Smooth muscle cell (in vitro differentiated cells): ENCODE measurements at regions not wholly inside any gene's neighbourhood (a gene's known extent, or its start where the extent isn't known, plus 50 kb on each side); places are given as distances from the start of the nearest gene placed in this dataset.
A peak's percentile ranks its signal among the peaks of the same experiment; 100 is the strongest.

Experiments used
- DNase-seq: peaks from one replicate; lab custom pipeline; 2025; ENCODE audit not compliant: unreplicated experiment; lab: John Stamatoyannopoulos, UW
- H2AFZ ChIP-seq: fragments of 200-600 bp; sonication (generic); 2 replicates; pipeline ENCODE4 v1.6.0; 2016; ENCODE audit warnings: antibody characterized with exemption, low read depth, mild to moderate bottlenecking
- H3F3A ChIP-seq: fragments of 200-600 bp; sonication (generic); 2 replicates; pipeline ENCODE4 v1.6.0; 2017; ENCODE audit warnings: antibody characterized with exemption, low read depth
- H3K27ac ChIP-seq: fragments of 200-600 bp; sonication (generic); 2 replicates; pipeline ENCODE4 v1.5.1; 2016; ENCODE audit warnings: low read depth, mild to moderate bottlenecking
- H3K27me3 ChIP-seq: fragments of 200-600 bp; sonication (generic); 2 replicates; pipeline ENCODE4 v1.6.1; 2016; ENCODE audit warnings: low read depth, mild to moderate bottlenecking
- H3K36me3 ChIP-seq: fragments of 200-600 bp; sonication (generic); 2 replicates; pipeline ENCODE4 v1.5.1; 2016; ENCODE audit warnings: low read depth
- H3K4me1 ChIP-seq: fragments of 200-600 bp; sonication (generic); 2 replicates; pipeline ENCODE4 v1.5.1; 2016; ENCODE audit warnings: low read depth
- H3K4me2 ChIP-seq: fragments of 200-600 bp; sonication (generic); 2 replicates; pipeline ENCODE4 v1.6.0; 2016; ENCODE audit warnings: mild to moderate bottlenecking
- H3K4me3 ChIP-seq: fragments of 200-600 bp; sonication (generic); 2 replicates; pipeline ENCODE4 v1.5.1; 2016; ENCODE audit warnings: mild to moderate bottlenecking
- H3K79me2 ChIP-seq: fragments of 200-600 bp; sonication (generic); 2 replicates; pipeline ENCODE4 v1.6.0; 2016; ENCODE audit warnings: low read depth, mild to moderate bottlenecking
- H3K9ac ChIP-seq: fragments of 200-600 bp; sonication (generic); 2 replicates; pipeline ENCODE4 v1.6.0; 2016; ENCODE audit warnings: low read depth
- H3K9me3 ChIP-seq: fragments of 200-600 bp; sonication (generic); replicated peaks from 2 replicates; pipeline ENCODE4 v1.5.1; 2016; ENCODE audit warnings: low read depth
- H4K20me1 ChIP-seq: fragments of 200-600 bp; sonication (generic); 2 replicates; pipeline ENCODE4 v1.6.0; 2016; ENCODE audit warnings: low read depth
- CTCF ChIP-seq: fragments of 200-600 bp; sonication (generic); IDR thresholded peaks from 2 replicates; pipeline ENCODE4 v1.5.1; 2017; ENCODE audit warnings: borderline replicate concordance, mild to moderate bottlenecking, antibody characterized with exemption; ENCODE audit not compliant: insufficient read depth, poor library complexity, severe bottlenecking
- WGBS: methylation state at CpG from one replicate; pipeline ENCODE4 v1.1.7; 2016; ENCODE audit warnings: low lambda C conversion rate; 5-methylcytosine and 5-hydroxymethylcytosine counted together

- DNase-seq, result peak; percentile 24
- Histone ChIP-seq H3K4me3 (peak overlapping the region; percentile 46), H2AFZ (peak overlapping the region; percentile 63), H3K27ac (no peak overlapping the region), H3F3A (peaks cover 10% of the 10 kb centered on the region), H4K20me1 (peaks cover 7% of the 10 kb centered on the region), H3K4me1 (peaks cover 58% of the 10 kb centered on the region), H3K9ac (no peak overlapping the region), H3K36me3 (no peaks in the 10 kb centered on the region), H3K79me2 (no peaks in the 10 kb centered on the region), H3K4me2 (peak overlapping the region; percentile 98), H3K27me3 (peaks cover 43% of the 10 kb centered on the region), H3K9me3 (no peaks in the 10 kb centered on the region)
- 11% methylated on average over 43 of the region's 60 CpGs for WGBS
- TF ChIP-seq CTCF, result no peak
Observed at GRCh38 chrX:40151211-40152172, 53.7 kb upstream of the BCOR start.

- Histone ChIP-seq H3K9me3 (no peaks in the 10 kb centered on the region), H3K4me1 (peaks cover 54% of the 10 kb centered on the region), H3K9ac (no peak overlapping the region), H4K20me1 (peaks cover 7% of the 10 kb centered on the region), H3K36me3 (no peaks in the 10 kb centered on the region), H3K4me2 (no peak overlapping the region), H3F3A (peaks cover 10% of the 10 kb centered on the region), H3K27ac (no peak overlapping the region), H3K27me3 (peaks cover 47% of the 10 kb centered on the region), H2AFZ (no peak overlapping the region), H3K79me2 (no peaks in the 10 kb centered on the region), H3K4me3 (no peak overlapping the region)
- TF ChIP-seq CTCF, result no peak
- no peak for DNase-seq
- WGBS, result 58% methylated on average over 6 of the region's 6 CpGs
Observed at GRCh38 chrX:40150503-40150902, 52.7 kb upstream of the BCOR start.

- H3K27me3 ChIP-seq, result peaks cover 51% of the 10 kb centered on the region
- H3K36me3 ChIP-seq, result no peaks in the 10 kb centered on the region
- no peak overlapping the region for H2AFZ ChIP-seq
- H3K27ac ChIP-seq, result no peak overlapping the region
- H3K9me3 ChIP-seq, result no peaks in the 10 kb centered on the region
- H4K20me1 ChIP-seq, result peaks cover 7% of the 10 kb centered on the region
- H3K4me3 ChIP-seq, result no peak overlapping the region
- H3F3A ChIP-seq, result peaks cover 10% of the 10 kb centered on the region
- DNase-seq, result no peak
- no peaks in the 10 kb centered on the region for H3K79me2 ChIP-seq
- no peak for TF ChIP-seq CTCF
- 23% methylated on average over 17 of the region's 17 CpGs for WGBS
- no peak overlapping the region for H3K9ac ChIP-seq
- peaks cover 49% of the 10 kb centered on the region for H3K4me1 ChIP-seq
- H3K4me2 ChIP-seq, result peak overlapping the region; percentile 93
Observed at GRCh38 chrX:40149286-40150175, 51.8 kb upstream of the BCOR start.
